Posterior vena cava (tissue), 2 donors: ENCODE measurements at regions not wholly inside any gene's neighbourhood (a gene's known extent, or its start where the extent isn't known, plus 50 kb on each side); places are given as distances from the start of the nearest gene placed in this dataset.
"Not testable (repeated sequence)": the region's sequence is repeated elsewhere in the genome, so short reads cannot be mapped to it uniquely, and the experiment has no call there.

ENCODE experiments used
- DNase-seq: peaks from one replicate; pipeline ENCODE4 v3.0.0-alpha.2; 2020; ENCODE audit warnings: low spot score
- intact Hi-C, 2 donors: fragments of 100-400 bp; cut with DNase I; formaldehyde crosslinking; loops; one replicate each; pipeline versions ENCODE4 v1.14.1 to v1.14.2; 2022 to 2023
- donor health status: DM: yes; HTN: yes; CAD: no.
- donor health status: DM: yes; HTN: yes; CAD: no.

DNA sequence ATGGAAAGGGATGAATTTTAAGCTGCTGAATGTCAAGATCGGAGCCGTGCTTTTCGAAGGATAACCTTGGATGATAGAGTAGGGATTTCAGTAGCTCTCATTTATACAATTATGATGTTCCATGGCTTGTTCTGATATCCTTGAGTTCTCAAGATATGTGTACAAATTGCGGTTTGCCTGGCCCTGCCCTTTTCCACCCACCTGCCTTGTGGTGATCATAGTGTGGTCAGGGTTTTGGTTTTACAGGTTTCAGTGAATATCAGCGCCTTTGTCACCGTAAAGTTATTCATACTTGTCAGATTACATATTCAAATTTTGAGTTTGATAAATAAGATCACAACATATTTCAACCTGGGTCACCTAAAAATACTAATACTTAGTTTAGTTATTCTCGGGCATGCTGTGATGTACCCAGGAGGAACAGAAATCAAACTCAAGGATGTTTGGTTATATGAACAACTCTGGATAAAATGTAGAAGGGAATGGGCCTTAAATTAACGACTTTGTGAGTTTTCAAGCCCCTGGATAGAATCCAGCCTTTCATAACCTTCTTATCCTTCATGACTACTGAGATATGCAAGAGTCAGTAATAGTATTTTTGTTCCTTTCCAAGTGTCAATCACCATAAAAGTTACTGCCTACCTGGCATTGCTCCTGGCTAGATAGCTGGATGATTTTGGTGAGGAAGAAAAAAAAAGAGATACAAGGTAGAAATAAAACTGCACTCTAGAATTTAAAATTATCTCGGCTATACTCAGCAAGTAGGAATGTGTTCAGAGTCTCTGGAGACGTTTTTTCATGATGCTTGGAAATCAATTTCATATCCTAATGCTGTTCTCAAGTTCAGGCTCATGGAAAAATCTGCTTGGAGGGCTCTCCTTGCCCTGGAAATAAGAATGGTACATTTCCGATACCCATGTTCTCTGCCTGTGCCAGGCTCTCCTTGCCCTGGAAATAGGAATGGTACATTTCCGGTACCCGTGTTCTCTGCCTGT is 209.2 kb upstream of the TPRG1 start:
- no peak for DNase-seq
- intact Hi-C loops = loop anchor here in 1 of 2 donors (10.0 kb wide), 1 partner anchor 182 kb away; no protein-coding TSS in a partner anchor

DNA sequence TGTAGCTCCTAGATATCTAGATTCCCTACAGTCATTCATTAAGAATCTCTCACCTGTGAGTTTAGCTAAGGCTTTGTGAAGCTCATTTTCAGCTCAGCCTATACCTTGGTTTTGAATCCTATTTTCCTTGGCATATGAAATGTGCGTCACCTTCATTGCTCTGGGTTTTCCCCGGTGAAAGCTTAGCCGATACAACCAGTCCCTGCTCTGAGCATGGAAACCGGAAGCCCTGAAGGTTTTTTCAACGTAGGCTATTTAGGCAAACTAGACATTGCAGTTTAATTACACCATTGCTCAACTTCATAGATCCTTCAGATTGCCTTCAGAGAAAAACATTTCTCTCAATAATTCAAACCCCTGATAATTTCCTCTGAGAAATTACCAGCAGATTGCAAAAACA is 206.8 kb upstream of the TPRG1 start:
- DNase-seq = no peak
- intact Hi-C loops = loop anchor here in 1 of 2 donors (10.0 kb wide), 1 partner anchor 180 kb away; no protein-coding TSS in a partner anchor

DNA sequence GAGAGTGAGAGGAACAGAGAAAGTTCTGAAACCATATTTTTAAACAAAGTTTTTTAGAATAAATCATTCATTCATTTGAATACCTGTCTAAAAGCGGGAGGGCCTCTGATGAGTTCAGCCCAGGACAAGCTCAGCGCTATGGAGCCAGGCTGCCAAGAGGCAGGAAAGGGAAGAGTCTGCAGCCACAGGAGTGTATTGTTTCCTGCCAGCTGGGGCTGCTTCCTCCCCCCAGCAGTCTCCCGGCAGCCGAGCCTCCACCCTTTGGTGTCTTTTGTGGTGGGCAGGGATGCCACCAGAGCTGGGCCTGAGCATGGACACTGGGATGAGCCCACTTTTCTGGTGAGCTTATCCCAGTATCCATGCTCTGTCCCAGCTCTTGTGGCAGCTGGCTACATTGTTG is 199.5 kb upstream of the TPRG1 start:
- DNase-seq = no peak
- intact Hi-C loops = no loop called here

DNA sequence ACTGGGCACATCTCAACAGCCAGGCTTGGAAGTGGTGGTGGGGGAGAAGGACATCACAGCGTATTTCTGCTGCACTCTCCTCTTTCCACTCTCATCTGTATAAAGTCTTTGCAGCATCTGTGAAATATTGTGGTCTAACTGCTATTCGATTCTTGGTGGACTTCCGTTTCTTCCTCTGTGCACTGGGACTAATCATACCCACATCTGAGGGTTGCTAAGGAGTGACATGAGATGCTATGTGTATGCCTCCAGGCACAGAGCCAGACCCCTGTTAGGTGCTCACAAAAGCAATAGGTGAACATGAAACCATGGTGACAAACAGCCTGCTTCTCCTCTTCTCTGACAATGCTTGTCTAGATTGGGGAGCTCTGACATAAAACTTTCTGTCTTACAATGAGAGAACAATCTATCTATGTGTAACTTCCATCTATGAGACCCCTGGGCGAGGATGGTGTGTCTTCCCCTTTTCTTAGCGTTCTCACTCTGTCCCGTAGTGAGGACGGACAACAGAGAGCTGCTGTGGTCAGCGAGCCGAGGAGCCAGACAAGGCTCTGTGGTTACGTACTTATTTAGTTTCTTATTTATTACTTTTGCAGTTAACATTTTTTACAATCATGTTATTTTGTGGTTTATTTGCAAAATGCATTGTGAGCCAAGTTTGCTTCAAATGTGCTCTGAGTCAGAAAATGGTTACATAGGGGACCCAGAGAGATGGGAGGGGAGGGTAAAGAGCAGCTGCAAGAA is 196.7 kb upstream of the TPRG1 start:
- no peak for DNase-seq
- intact Hi-C loops = no loop called here

DNA sequence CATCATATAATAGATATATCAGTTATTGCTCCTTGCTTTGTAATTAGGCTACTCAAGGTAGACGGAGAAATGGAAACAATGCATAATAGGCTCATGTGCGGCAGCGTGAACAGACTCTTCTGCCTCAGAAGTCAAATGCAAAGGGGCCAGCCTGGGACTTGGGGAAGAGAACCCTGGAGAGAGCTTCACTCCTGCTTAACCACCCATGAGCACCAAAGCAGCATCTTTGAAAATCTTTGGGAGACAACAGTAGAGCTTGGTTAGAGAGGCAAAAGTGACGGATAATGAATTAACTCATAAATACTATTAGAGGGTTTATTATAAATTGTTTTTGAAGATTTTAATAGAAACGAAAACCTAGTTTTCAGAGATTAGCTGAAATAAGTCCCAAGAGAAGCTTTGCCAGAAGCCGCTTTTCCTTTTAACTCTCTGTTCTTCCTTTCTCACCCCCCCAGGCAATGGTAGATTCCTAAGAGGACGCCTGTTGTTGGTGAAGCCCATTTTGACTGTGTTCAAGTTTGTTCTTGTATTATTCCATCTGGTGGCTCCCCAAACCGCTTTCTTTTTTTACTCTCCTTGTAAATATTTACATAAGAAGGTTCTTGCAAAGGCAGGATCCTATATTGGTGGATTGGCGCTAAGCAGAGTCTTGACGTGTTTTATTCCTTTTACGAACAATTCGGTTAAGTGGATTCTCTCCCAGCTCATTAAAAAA is 196.0 kb upstream of the TPRG1 start:
- intact Hi-C loops = no loop called here
- no peak for DNase-seq

DNA sequence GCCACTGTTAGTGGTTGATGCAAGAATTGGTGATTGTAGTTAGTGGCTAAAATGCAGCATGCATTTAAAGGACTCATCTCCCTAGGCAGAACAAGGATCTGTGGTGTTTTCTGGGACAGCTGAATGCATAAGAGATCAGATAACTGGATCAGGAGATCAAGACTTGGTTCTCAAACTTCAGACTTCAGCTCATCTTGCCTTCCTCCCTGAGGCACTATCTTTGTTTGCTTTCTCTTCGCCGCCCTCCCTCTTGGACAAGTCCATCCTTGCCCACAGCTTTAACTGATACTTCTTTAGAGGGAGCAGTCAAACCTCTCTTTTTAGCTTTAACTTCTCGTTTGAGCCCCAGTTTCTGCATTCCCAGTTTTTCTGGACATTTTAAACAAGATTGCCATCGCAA is 195.4 kb upstream of the TPRG1 start:
- intact Hi-C loops = no loop called here
- DNase-seq = no peak

DNA sequence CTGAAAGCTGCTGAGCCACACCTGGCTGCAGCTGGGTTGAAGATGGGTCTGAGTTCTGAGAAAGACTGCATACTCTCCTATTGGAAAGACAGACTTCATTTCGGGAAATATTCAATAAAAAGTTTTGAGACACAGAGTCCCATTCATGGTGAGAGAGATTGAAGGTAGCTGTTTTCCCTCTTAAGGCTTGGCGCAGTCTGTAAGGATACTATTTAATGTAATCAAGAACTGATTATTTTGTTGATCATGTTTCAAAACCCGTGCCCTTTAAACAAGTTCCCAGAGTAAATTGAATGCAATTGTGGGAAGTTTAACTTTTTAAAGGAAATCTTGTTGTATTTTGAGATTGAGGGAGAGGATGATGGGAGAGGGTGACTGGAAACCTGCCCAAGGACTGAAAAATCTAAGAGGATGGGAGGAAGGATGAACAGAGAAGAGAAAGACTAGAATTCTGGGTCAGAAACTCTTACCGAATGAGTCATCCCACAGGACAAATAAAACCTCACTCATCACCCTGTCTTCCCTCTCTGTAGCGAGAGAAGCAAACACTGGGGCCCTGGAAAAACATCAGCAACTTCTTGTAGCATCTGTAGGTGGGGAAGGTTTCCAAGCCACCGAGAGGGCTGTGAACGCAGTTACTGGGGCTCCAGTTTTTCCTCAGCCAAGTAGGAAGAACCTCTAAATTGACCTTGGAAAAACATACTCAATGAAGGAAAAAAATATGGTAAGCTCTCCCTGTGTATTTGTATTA is 193.2 kb upstream of the TPRG1 start:
- DNase-seq = no peak
- intact Hi-C loops = no loop called here

DNA sequence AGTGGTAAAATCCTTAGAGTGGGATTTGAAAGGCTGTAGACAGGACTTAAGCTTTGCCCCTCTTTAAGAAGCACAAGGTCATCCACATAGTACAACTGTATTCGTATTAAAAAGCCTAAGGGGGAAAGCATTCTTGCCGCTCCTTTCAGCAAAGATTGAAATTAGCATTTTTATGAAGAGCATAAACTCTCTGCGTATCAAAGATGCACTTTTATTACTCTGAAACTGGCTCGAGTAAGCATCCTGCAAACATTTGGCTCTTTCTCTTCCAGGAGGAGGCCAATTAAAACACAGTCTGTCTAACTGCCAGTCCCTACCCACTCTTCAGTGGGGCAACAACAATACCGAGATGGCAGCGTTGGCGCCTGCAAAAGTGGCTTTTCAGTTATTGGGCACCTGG is 192.5 kb upstream of the TPRG1 start:
- DNase-seq = no peak
- intact Hi-C loops = no loop called here

DNA sequence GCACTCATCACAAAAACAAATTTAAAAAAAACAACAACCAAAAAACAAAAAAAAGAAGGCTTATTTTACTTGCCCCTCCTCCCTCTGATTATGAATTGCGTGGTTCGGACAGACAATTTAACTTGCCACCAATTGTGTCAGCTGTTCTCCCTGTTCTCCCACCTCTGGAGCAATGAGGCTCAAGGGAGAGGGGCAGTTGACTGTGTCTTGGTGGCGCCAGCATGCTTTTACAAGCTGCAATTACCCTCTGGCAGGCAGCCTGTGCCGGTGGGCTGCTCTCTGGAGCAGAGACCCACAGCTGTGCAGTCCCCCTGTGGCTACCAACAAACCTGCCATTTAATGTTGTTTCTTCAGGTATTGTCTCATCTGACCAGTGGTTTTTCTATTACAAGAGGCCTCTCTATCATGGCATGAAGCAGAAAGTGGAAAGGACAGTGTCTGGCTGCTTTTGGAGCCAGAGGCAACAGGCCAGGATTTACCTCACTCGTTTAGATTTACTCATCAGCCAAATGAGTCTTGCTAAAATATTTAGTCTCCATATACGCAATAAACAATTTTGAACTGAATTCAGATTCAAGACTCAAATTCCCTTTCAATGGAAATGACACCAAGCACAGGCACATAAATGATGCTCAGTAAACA is 192.0 kb upstream of the TPRG1 start:
- no peak for DNase-seq
- intact Hi-C loops = no loop called here

DNA sequence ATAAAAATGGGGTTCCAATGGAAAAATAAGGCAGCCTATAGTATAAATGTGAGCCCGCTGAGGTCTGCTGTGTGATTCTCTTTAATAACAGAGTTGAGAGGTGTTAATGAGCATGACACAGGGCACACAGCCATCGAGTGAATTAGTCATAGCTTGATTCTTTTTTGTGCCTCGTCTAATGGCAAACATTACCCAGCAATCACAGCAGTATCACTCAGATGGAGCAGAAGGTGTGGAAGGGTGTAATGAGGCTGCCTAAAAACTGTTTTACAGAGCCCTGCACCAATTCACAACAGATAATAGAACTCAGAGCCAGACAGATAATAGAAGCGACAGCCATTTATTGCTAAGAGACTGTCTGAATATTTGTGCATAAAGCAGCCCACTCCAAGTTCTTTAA is 178.6 kb upstream of the TPRG1 start:
- no peak for DNase-seq
- intact Hi-C loops = no loop called here

DNA sequence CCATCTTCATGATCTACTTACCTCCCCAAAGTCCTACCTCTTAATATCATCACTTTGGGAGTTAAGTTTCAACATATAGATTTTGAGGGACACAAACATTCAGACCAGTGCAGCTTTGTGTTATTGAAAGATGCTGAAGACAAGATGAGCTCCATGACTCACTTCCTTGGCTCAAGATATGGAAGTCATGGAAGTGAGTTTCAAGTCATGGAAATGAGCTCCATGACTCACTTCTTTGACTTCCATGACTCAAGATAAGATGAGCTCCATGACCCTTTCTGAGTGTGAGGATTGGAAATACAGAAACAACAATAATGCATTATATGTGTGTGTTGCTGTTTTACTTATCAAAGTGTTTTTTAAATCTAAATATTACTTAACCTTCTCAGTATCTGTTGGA is 170.2 kb upstream of the TPRG1 start:
- intact Hi-C loops = no loop called here
- no peak for DNase-seq

DNA sequence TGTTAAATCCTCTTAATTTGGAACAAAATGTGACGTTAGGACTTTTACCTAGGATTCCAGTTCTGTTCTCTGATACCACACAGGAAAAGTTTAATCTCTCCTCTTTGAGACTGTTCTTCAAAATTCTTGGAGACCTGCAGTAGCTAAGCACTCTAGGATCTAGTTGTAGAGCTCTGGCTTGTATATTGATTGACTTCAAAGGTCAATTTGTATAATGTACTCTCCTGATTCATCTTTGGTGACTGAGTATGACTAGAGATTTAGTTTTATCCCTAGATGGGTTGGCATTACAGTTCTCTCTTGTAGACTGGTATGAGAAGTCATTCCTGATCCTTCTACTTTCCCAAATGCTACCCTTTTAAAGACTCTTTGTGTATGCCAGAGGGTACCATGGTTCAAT is 168.4 kb upstream of the TPRG1 start:
- intact Hi-C loops = no loop called here
- no peak for DNase-seq

DNA sequence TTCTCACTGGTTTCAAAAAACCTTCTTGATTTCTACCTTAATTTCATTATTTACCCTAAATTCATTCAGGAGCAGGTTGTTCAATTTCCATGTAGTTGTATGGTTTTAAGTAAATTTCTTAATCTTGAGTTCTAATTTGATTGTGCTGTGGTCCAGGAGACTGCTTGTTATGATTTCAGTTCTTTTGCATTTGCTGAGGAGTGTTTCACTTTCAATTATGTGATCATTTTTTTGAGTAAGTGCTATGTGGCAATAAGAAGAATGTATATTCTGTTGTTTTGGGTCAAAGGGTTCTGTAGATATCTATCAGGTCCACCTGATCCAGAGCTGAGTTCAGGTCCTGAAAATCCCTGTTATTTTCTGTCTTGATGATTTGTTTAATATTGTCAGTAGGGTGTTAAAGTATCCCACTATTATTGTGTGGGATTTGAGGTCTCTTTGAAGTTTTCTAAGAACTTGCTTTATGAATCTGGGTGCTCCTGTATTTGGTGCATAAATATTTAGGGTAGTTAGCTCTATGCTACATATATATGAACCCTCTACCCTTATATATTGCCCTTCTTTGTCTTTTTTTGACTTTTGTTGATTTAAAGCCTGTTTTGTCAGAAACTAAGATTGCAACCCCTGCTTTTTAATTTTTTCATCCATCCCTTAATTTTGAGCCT is 158.4 kb upstream of the TPRG1 start:
- no peak for DNase-seq
- intact Hi-C loops = no loop called here

DNA sequence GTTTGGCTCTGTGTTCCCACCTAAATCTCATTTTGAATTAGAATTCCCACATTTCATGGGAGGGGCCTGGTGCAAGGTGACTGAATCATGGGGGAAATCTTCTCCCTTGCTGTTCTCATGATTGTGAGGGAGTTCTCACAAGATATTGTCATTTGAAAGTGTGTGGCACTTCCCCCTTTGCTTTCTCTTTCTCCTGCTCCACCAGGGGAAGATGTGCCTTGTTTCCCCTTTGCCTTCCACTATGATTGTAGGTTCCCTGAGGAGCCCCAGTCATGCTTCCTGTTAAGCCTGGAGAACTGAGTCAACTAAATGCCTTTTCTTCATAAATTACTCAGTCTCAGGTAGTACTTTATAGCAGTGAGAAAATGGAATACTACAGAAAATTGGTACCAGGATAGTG is 157.2 kb upstream of the TPRG1 start:
- no peak for DNase-seq
- intact Hi-C loops = no loop called here

DNA sequence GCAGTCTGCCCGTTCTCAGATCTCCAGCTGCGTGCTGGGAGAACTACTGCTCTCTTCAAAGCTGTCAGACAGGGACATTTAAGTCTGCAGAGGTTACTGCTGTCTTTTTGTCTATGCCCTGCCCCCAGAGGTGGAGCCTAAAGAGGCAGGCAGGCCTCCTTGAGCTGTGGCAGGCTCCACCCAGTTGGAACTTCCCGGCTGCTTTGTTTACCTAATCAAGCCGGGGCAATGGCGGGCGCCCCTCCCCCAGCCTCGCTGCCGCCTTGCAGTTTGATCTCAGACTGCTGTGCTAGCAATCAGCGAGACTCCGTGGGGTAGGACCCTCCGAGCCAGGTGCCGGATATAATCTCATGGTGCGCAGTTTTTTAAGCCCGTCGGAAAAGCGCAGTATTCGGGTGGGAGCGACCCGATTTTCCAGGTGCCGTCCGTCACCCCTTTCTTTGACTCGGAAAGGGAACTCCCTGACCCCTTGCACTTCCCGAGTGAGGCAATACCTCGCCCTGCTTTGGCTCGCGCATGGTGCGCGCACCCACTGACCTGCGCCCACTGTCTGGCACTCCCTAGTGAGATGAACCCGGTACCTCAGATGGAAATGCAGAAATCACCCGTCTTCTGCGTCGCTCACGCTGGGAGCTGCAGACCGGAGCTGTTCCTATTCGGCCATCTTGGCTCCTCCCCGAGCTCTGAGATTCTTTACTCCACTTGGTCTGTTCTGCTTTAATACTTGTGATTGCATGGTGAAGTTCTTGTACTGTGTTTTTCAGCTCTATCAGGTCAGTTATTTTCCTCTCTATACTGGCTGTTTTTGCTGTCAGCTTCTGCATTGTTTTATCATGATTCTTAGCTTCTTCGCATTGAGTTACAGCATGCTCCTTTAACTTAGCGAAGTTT is 148.9 kb upstream of the TPRG1 start:
- intact Hi-C loops, DNase-seq: not testable (repeated sequence)

DNA sequence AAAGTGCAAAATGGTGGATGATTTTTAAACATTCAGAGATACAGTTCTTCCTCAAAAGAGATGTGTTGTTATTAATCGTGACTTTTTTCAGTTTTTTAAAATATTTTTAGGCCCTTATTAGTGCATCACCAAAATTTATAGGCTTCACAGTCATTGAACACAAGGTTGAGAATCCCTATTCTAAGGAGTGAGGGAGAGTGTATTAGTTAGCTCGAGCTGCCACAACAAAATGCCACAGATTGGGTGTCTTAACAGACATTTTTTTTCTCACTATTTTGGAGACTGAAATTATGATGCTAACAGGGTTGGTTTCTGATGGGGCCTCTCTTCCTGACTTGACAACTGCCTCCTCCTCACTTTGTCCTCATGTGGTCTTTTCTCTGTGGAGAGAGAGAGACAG is 145.9 kb upstream of the TPRG1 start:
- intact Hi-C loops = no loop called here
- no peak for DNase-seq

DNA sequence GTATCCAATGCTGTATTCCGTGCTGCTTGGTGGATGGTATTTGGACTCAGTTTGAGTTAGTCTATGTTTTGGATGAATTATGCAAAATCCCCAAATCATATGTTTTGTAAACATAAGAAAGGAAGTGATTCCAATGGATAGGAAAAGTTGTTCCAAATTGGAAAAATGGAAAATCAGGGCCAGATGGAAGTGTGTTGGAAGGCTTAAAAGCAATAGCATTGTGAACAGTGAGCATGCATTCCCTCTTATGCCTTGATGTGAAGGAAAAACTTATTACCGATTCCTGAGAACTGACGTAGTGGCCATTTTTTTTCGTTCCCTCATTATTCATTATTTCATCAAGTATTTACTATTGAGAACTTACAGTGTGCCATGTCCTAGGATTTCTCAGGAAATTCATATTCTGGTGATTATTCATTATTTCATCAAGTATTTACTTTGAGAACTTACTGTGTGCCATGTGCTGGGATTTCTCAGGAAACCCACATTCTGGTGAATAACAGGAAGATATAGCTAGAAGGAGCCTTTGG is 144.1 kb upstream of the TPRG1 start:
- intact Hi-C loops = no loop called here
- DNase-seq = no peak
